Fibroblast of skin of abdomen (primary cell): ENCODE measurements at regions not wholly inside any gene's neighbourhood (a gene's known extent, or its start where the extent isn't known, plus 50 kb on each side); places are given as distances from the start of the nearest gene placed in this dataset.
"Not testable (repeated sequence)": the region's sequence is repeated elsewhere in the genome, so short reads cannot be mapped to it uniquely, and the experiment has no call there.

Experiments
- DNase-seq: peaks from one replicate; pipeline ENCODE4 v3.0.0-alpha.2; 2013

DNA sequence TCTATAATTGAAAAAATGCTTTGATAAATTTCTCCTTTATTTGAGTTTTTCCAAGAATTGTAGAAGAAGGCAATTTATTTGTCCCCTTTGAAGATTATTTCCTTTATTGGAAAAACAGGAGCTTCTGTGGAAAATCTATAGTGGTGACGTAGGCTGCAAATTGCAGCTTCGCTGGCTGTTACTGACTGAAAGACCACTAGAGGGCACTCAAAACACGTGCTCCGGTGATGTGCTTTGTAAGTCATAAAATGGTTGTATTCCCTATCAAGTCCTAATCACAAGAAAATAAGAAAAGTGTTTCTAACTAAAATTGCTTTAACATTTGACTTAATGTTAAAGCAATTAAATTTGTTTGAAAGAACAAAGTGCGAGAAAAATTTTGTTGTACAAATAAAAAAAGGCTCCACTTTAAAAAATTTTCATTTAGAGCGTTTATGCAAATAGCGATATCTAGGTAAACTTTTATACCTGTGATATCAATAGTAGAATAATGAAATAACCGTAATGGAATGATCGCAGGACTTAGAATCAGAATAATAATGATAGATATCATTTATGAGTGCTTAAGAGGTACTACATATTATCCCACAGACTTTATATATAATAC is 638.2 kb upstream of the SPRY2 start:
- DNase-seq = peak; percentile 62

DNA sequence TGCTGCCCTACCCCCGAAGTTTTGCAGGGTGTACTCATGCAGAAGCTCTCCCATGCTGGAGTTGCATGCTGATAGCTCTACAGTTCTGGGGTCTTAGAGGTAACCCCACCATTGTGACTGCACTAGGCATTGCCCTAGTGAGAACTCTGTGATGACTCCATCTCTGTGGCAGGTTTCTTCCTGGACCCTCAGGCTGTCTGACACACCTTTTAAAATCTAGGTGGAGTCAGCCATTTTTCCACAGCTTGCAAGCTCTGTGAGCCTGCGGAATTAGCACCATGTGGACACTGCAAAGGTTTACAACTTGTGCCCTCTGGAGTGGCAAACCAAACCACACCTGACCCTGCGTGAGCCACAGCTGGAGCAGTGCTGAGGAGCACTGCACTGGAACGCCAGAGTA is 636.2 kb upstream of the SPRY2 start:
- DNase-seq = no peak

DNA sequence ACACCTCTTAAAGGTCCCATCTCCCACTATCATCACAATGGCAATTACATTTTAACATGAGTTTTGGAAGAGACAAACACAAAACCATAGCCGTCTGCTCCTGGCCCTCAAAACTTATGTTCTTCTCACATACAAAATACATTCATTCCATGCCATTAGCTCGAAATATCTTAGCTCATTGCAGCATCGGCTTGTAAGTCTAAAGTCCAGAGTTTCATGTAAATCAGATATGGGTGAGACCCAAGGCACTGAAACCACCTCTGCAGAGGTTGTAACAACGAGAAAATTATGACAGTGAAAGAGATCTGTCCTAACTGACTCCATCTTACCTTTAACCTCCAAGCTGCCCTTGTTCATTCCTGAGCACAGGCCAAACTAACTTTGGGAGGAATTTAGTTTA is 635.0 kb upstream of the SPRY2 start:
- no peak for DNase-seq

DNA sequence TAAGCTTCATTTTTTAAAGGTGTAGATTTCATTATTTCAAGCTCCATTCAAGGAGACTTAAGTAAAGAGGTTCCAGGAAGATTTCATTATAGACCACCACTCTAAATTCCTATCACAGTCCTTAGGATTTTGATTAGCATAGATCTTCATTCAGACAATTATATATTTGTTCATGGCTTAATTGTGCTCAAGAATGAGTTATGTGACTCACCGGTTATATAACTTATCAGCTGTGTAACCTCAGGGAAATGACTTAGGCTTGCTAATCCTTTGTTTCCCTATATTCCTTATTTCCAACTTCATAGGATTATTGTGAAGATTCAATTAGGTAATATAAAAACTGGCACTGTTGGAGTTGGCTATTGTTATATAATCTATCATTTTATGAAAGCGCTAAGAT is 632.8 kb upstream of the SPRY2 start:
- no peak for DNase-seq

DNA sequence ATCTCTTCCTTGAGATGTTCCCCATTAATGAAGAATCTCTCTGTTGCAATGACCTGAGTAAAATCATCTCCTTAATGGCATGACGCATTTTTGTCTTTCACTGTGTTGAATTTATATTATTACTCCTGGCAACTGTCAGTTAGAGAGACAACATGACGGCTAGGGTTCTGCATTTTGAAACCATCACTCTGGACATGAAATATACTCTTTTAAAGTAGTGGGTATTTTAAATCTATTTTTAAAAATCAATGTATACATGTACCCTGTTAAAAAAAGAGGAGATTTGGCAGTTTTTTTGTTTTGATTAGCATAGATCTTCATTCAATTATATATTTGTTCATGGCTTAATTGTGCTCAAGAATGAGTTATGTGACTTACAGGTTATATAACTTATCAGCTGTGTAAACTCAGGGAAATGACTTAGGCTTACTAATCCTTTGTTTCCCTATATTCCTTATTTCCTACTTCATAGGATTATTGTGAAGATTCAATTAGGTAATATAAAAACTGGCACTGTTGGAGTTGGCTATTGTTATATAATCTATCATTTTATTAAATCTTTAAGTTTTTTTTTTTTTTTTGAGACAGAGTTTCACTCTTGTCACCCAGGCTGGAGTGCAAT is 632.0 kb upstream of the SPRY2 start:
- no peak for DNase-seq

DNA sequence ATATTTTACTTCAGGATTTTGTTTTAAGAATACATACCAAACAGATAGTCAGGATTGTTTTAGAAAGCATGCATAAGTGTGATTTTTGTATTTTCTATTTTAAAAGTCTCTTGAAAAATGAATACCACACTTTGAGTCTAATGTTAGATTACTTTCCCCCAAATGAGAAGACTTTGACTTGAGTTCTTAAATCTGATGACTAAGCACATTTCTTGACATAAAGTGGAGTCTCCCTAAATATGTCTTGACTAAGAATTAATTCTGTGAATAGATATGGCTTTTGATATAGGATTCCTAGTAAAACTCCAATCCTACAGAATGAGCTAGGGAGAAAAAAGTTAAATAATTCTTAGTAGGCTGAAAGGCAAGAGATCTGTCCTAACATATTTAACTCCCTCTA is 624.2 kb upstream of the SPRY2 start:
- no peak for DNase-seq

DNA sequence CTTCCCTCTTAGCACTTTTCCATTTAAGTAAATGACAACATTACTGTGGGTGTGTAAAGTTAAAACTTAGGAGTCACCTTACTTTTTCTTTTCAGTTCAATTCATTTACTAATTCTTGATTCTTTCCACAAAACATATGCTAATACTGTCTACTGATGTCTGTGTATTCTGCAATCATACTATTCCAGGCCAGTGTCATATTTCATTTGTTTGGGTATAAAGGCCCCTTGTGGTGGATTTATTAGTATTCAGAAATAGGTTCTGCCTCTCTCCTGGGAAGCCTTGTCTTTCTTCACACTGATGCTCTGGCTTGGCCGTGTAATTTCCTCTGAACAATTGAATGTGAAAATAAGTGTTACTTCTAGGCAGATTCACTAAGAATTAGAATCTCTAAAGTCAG is 621.9 kb upstream of the SPRY2 start:
- DNase-seq = peak; percentile 2

DNA sequence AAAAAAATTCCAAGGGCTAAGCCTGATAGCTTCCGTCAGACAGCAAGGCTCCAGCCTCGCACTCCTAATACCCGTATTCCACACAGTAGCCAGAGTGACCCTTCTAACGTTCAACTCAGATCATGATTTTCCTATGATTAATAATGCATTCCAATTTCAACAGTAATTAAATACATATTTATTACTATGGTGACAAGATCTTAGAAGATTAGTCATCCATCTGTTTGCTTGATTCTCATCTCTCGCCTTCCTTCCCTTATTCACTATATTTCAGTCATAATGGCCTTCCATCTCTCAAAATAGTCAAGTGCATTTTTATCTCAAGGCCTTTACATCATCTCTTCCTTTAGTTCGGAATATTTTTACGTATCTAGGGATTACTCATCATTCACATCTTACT is 621.2 kb upstream of the SPRY2 start:
- DNase-seq = peak; percentile 15

DNA sequence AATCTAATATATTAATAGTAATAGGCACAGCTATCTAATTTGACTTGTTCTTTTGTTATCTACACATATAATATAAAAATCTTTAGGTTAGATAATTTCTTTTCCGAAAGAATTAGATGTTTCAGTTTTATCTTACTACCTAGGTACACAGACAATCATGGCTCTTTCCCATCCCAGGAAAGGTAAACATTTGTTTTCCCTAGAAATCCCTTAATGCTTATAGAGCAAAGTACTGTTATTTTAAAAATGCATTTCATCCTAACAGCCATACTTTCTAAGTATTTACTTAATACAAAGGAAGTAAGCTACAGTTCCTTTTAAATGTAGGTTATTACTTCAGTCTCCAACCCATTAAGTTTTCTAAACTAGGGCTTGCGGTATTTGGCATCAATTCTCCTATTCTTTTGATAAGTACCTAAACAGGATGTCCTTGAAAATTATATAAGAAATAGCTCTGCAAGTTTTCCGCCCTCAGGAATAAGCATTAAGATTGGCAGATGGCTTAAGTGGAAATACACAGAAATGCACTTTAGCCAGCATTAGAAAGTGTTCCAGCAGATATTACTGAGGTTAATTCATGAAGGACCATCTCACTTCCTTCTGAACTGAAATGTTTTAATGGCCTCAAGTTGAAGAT is 616.2 kb upstream of the SPRY2 start:
- no peak for DNase-seq

DNA sequence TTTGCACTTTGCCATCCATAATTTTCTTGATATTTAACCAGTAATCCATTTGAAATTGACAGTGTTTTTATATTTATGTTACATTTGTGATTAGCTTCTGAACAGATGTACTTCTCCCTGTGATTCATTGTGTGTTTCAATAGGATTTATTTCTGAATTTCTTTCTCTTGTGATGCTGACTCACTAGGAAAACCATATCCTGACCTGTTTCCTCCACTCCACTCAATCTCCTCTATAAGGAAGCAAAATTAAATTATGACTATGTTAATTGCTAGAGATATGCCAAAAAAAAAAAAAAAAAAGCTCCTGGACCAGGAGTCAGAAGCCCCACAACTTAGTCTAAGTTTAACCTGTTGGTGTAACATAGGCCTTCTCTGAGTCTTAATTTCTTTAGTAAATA is 614.6 kb upstream of the SPRY2 start:
- DNase-seq = peak; percentile 4

DNA sequence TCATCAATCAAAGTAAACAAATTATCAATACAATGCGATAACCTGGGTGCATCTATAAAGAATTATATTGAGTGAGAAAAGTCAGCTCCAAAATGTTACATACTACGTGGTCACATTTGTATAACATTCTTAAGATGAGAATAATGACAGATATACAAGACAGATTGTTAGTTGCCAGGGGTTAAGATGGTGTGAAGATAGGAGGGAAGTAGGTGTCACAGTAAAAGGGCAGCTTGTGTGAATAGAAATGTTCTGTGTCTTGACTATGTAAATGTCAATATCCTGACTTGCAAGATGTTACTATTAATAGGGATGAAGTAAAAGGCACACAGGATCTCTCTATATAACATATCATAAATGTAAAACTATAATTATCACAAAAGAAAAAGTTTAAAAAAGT is 611.2 kb upstream of the SPRY2 start:
- no peak for DNase-seq

DNA sequence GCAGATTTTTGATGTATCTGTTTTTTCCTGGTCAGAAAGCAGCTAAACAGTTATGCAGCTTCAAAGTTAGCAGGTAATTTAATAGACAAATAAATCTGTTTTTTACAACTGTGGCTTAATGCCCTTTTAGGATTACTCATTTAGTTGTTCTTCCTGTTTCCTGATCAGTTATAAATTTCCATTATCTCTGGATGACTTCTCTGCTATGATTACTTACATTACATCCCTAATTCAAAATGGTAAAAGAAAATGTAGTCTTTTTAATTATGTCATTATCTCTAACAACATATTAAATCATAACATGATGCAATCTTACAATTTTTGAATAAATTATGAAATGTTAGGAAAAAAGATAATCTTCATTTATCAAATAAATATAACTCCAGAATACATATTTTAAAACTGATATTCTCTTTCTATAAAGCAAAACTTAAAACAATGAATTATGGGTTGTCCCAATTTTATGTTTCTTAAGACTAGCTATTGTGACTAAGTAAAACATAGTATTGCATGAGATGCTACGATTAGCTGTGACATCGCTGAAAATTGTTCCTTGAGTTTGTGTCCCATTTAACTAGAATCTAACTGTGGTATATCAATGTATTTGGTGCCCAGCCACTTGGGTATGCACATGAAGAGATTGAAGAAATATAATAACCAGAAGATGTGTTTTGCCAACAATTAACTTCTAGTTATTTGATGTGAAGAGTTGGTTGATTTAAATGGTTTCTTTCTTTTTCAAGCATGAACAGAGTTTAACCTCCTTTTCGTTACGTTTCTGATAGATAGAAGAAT is 605.3 kb upstream of the SPRY2 start:
- no peak for DNase-seq

DNA sequence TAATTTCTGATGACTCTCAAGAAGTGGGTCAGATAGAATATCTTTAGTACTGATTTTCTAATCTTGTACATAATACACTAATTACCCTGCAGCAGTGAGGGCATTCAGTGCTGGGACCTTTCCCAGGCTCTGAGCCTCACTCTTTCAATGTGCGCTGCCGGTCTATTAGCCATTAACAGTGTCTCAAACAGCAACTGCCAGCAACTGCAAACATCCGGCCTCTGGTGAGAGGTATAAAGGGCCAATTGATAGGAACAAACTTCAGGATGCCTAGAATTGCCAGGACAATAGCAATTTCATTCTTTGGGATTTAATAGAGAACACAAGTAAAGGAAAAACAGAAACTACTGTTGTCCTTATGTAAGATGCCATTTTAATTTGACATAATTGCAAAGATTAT is 604.4 kb upstream of the SPRY2 start:
- no peak for DNase-seq

DNA sequence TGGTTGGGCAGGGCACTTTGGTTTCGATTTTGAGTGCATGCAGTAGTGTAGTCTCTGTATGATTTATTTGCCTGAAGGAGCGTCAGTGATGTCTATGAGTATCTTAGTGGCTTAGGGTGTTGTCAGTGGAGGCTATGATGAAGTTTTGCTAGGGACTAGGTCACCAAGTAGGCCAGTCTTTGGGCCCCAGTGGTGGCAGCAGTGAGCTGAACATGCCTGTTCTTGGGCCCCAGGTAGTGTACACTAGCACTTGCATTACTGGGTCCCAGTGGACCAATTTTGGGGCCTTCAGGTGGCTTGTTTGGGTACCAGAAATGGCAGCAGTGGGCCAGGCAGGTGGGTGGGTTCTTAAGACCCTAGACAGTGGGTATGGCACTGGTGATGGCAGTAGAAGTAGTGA is 598.7 kb upstream of the SPRY2 start:
- DNase-seq = no peak

DNA sequence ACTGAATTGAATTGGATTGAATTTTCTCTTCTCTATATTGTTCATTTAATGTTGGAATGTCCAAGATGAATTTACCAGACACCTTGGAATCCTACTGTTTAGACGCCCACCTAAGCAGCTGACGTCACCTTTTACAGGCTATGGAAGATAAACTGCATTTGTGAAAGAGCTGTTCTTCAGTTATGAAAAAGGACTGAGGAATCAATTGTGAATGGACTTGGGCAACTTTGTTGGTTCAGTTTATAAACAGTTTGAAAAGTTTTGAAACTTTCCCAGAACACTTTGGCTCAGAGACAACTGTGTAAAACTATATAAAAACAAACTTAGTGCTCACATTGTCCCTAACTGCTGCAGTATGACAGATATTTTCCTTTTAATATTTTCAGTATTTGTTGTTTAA is 590.8 kb upstream of the SPRY2 start:
- DNase-seq = no peak

DNA sequence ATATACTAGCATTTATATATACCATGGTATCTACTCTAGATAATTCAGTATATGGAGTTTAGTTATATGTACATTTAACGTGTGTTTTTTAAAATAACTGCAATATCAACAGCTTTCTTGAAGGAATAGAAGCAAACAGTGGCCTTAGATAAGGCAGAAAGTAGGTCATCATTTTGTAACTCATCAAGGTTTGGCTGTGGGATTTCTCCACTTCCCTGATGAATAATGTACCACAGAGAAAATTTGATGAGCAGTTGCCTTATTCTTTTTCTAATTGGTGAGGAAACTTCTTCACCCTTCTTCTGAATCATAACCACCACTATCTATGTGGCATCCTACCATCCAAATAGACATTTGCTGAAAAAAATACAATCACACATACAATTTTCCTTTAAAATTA is 590.2 kb upstream of the SPRY2 start:
- no peak for DNase-seq

DNA sequence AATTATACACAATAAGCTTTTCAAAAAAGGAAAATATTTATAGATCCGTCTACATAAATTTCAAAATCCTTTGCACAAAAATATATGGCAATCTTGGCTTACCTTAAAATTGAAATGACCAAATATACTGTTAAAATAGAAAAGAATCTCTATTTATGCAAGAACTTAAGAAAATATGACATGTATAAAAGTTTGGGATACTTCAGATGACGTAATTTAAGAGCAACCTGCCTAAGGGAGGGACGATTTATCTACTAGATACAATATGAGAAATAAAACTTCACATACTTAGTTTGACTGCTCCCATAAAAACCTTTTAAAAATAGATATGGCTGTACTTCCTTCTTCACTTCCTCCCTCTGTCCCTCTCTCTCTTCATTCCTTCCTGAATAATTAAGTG is 587.3 kb upstream of the SPRY2 start:
- DNase-seq = no peak

DNA sequence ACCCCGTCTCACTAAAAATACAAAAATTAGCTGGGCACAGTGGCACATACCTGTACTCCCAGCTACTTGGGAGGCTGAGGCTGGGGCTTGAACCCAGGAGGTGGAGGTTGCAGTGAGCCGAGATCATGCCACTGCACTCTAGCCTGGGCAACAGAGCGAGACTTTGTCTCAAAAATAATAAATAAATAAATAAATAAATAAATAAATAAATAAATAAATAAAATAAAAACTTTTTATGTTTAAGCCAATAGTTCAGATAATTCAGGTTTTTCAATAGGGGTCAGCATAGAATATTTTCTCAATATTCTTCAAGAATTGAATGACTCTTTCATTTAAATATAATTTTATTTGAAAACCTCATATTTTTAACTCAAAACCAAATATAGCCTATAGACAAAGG is 585.1 kb upstream of the SPRY2 start:
- not testable (repeated sequence) for DNase-seq

DNA sequence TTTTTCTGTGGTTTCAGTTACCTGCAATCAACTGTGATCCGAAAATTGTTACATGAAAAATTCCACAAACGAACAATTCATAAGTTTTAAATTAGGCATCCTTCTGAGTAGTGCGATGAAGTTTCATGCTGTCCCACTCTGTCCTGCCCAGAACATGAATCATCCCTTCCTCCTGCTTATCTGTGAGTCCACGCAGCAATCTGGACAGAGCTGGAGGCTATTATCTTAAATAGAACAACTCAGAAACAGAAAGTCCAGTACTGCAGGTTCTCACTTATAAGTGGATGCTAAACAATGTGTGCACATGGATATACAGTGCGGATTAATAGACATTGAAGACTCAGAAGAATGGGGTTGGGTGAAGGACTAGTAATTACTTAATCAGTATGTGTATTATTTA is 583.7 kb upstream of the SPRY2 start:
- no peak for DNase-seq

DNA sequence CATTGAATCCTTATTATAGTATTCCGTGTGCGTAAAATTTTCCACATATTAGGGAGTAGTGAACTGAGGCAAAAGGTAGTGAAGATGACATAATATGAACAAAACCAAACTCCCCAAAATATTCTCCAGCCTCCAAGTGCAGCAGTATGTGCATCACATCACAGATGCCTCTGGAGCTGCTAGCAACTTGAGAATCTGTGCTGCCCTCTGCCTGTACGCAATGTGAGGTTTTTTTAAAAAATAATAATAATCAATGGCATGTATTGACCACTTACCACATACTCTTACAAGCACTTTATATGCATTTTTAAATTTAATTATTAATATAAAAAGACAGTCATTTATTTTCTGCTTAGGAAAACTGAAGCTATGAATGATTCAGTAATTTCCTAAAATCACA is 583.0 kb upstream of the SPRY2 start:
- no peak for DNase-seq

DNA sequence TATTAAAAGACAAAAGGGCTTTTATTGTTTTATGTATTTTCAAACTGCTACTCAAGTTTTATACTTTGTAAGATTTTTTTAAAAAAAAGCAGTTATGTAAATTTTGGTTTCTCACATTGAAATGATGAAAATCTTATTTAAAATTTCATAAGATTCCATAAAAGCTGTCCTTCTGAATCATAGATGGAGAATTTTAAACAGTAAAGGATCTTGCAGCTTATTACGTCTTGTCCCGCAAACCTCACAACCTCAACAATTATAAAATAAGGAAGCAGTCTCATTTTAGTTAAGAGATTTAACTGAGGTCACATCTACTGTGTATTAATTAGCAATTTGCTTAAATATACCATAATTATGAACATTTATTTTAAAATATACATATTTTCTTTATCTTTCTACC is 581.0 kb upstream of the SPRY2 start:
- peak; percentile 32 for DNase-seq

DNA sequence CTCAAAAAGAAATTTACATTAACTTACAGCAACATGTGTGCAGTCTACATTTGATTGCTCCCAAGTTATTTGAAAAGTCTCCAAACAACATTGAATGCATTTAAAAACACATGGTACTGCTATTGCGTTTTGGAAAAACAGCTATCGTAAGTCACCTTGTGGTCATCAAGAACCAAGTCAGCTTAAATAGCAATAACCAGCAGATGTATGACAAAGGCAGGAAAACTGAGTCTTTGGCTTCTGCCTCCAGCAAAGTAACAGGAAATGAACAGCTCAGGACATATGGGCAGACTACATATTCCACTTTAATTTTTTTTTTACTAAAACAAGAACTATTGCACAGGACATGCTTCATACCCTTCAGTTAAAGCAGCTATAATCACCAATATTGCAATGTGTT is 580.6 kb upstream of the SPRY2 start:
- DNase-seq = peak; percentile 71

DNA sequence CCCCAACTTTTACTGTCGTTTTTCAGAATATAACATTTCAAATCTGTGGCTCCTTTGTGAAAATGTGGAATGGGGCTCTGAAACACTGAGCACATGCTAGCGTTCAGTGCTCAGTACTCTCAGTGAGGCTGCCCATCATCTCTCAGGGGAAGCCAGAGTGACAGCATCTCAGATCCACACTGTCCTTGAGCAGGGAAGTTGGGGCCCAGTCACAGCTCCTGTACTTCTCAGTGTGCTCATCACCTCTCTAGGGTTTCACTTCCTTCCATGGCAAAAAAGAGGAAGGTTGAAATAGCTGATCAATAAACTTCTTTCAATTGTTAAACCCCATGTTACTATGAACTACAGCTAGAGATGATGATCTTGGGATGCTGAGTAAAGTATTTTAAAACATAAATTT is 565.9 kb upstream of the SPRY2 start:
- no peak for DNase-seq

DNA sequence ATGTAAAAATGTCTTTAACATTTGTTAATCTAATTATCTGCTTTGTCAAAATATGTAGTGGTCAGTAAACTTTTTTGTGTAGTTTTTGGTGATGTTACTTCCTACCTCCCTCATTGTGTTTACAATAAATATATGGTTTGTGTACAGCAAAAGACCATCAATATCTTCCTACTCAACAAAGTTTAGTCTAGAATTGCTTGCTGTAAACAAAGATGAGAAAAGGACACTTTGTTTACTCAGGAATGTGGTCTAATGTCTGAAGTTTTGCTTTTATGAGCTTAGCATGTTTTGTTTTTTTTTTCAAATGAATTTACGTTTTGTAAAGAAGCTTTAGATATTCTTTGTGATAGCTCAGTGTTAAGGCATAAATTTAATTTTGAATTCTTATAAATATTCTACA is 563.5 kb upstream of the SPRY2 start:
- no peak for DNase-seq
